H9 (cell line): ENCODE measurements at regions not wholly inside any gene's neighbourhood (a gene's known extent, or its start where the extent isn't known, plus 50 kb on each side); places are given as distances from the start of the nearest gene placed in this dataset.

Experiments used
- DNase-seq: peaks from one replicate; pipeline ENCODE4 v3.0.0-alpha.2; 2017
- H2AFZ ChIP-seq: one replicate; pipeline ENCODE4 v1.6.1; 2013; ENCODE audit warnings: mild to moderate bottlenecking, low read length, control low read depth, moderate library complexity
- H2AK5ac ChIP-seq: 2 replicates; pipeline ENCODE4 v1.6.1; 2013; ENCODE audit warnings: low read length, control low read depth, mixed read lengths; ENCODE audit not compliant: insufficient read length
- H2BK120ac ChIP-seq: one replicate; pipeline ENCODE4 v1.6.1; 2013; ENCODE audit warnings: low read depth, mild to moderate bottlenecking, low read length, control low read depth, inconsistent platforms; ENCODE audit not compliant: poor library complexity, severe bottlenecking
- H2BK12ac ChIP-seq: 2 replicates; pipeline ENCODE4 v1.6.1; 2013; ENCODE audit warnings: low read length, control low read depth, mixed read lengths, low read depth; ENCODE audit not compliant: insufficient read length
- H2BK15ac ChIP-seq: 2 replicates; pipeline ENCODE4 v1.6.1; 2013; ENCODE audit warnings: low read depth, low read length, control low read depth
- H2BK20ac ChIP-seq: one replicate; pipeline ENCODE4 v1.6.1; 2013; ENCODE audit warnings: low read depth, mild to moderate bottlenecking, low read length, control low read depth, inconsistent platforms; ENCODE audit not compliant: poor library complexity, severe bottlenecking
- H2BK5ac ChIP-seq: 2 replicates; pipeline ENCODE4 v1.6.1; 2013; ENCODE audit warnings: low read length, control low read depth, mixed read lengths; ENCODE audit not compliant: insufficient read length
- H3K14ac ChIP-seq: 2 replicates; pipeline ENCODE4 v1.6.1; 2013; ENCODE audit warnings: low read length, control low read depth; ENCODE audit not compliant: insufficient read depth
- H3K18ac ChIP-seq: 2 replicates; pipeline ENCODE4 v1.6.1; 2013; ENCODE audit warnings: low read depth, mild to moderate bottlenecking, mixed read lengths, low read length, control low read depth; ENCODE audit not compliant: insufficient read length
- H3K23ac ChIP-seq: 2 replicates; pipeline ENCODE4 v1.6.1; 2013; ENCODE audit warnings: low read length, control low read depth, mixed read lengths, low read depth; ENCODE audit not compliant: insufficient read length
- H3K23me2 ChIP-seq: 2 replicates; pipeline ENCODE4 v1.6.1; 2013; ENCODE audit warnings: low read depth, mild to moderate bottlenecking, mixed read lengths, low read length, control low read depth; ENCODE audit not compliant: insufficient read length, poor library complexity, severe bottlenecking
- H3K27ac ChIP-seq: 2 replicates; pipeline ENCODE4 v1.5.1; 2013; ENCODE audit warnings: low read length, control low read depth, mixed read lengths, low read depth; ENCODE audit not compliant: insufficient read length
- H3K27me3 ChIP-seq: 2 replicates; pipeline ENCODE4 v1.6.1; 2013; ENCODE audit warnings: low read length, control low read depth, inconsistent platforms; ENCODE audit not compliant: insufficient read depth
- H3K4ac ChIP-seq: 2 replicates; pipeline ENCODE4 v1.6.1; 2013; ENCODE audit warnings: low read depth, mild to moderate bottlenecking, control low read depth, inconsistent platforms, low read length, moderate library complexity
- H3K4me1 ChIP-seq: 2 replicates; pipeline ENCODE4 v1.6.1; 2013; ENCODE audit warnings: low read length, control low read depth, inconsistent platforms; ENCODE audit not compliant: insufficient read depth
- H3K4me2 ChIP-seq: 2 replicates; pipeline ENCODE4 v1.6.1; 2013; ENCODE audit warnings: low read length, control low read depth, mixed read lengths; ENCODE audit not compliant: insufficient read length, insufficient read depth
- H3K56ac ChIP-seq: 2 replicates; pipeline ENCODE4 v1.6.1; 2013; ENCODE audit warnings: low read depth, mild to moderate bottlenecking, mixed read lengths, low read length, control low read depth; ENCODE audit not compliant: insufficient read length
- H3K79me1 ChIP-seq: 2 replicates; pipeline ENCODE4 v1.6.1; 2013; ENCODE audit warnings: low read depth, mild to moderate bottlenecking, moderate library complexity, low read length, control low read depth, inconsistent platforms; ENCODE audit not compliant: insufficient read depth, poor library complexity, severe bottlenecking
- H3K79me2 ChIP-seq: 2 replicates; pipeline ENCODE4 v1.6.1; 2013; ENCODE audit warnings: low read length, control low read depth, inconsistent platforms; ENCODE audit not compliant: insufficient read depth
- H3K9ac ChIP-seq: 2 replicates; pipeline ENCODE4 v1.6.1; 2013; ENCODE audit warnings: low read length, control low read depth, mixed read lengths; ENCODE audit not compliant: insufficient read length; ENCODE audit errors: extremely low read depth
- H3K9me3 ChIP-seq: one replicate; pipeline ENCODE4 v1.6.1; 2013; ENCODE audit warnings: low read depth, low read length, inconsistent platforms; ENCODE audit not compliant: control insufficient read depth
- H3T11ph ChIP-seq: one replicate; pipeline ENCODE4 v1.6.1; 2013; ENCODE audit warnings: mild to moderate bottlenecking, low read length, control low read depth, inconsistent platforms
- H4K20me1 ChIP-seq: one replicate; pipeline ENCODE4 v1.6.1; 2013; ENCODE audit not compliant: control insufficient read depth, insufficient read length, insufficient read depth
- H4K5ac ChIP-seq: 2 replicates; pipeline ENCODE4 v1.6.1; 2013; ENCODE audit warnings: low read depth, mild to moderate bottlenecking, mixed read lengths, low read length, control low read depth; ENCODE audit not compliant: insufficient read length
- H4K8ac ChIP-seq: replicated peaks from 2 replicates; pipeline ENCODE4 v1.6.1; 2013; ENCODE audit warnings: low read length, control low read depth, mixed read lengths, low read depth; ENCODE audit not compliant: insufficient read length
- H4K91ac ChIP-seq: 2 replicates; pipeline ENCODE4 v1.6.1; 2013; ENCODE audit warnings: low read depth, mild to moderate bottlenecking, moderate library complexity, mixed read lengths, low read length, control low read depth; ENCODE audit not compliant: insufficient read length
- H3K27ac Mint-ChIP-seq, 3 experiments: 2 replicates in 2 of 3; 3 replicates in 1 of 3; pipeline ENCODE4 v1.8.0; 2020 to 2021; ENCODE audit warnings: mixed read lengths in 3 of 3, mild to moderate bottlenecking in 1 of 3, moderate library complexity in 1 of 3
- H3K27me3 Mint-ChIP-seq: 2 replicates; pipeline ENCODE4 v1.8.0; 2021; ENCODE audit warnings: low read depth, mild to moderate bottlenecking, moderate library complexity, mixed read lengths
- H3K36me3 Mint-ChIP-seq, 3 experiments: 2 replicates in 2 of 3; 3 replicates in 1 of 3; pipeline ENCODE4 v1.8.0; 2020 to 2021; ENCODE audit warnings: low read depth in 3 of 3, mixed read lengths in 3 of 3; ENCODE audit not compliant: insufficient read depth in 1 of 3
- H3K4me1 Mint-ChIP-seq, 2 experiments: 2 replicates each; pipeline ENCODE4 v1.8.0; 2020; ENCODE audit warnings: mixed read lengths in 2 of 2
- H3K4me3 Mint-ChIP-seq, 2 experiments: 2 replicates in 1 of 2; 3 replicates in 1 of 2; pipeline ENCODE4 v1.8.0; 2020 to 2021; ENCODE audit warnings: mild to moderate bottlenecking in 2 of 2, mixed read lengths in 2 of 2, moderate library complexity in 1 of 2
- H3K9me3 Mint-ChIP-seq, 2 experiments: 2 replicates in 1 of 2; 3 replicates in 1 of 2; pipeline ENCODE4 v1.8.0; 2020; ENCODE audit warnings: mild to moderate bottlenecking in 2 of 2, mixed read lengths in 2 of 2, moderate library complexity in 1 of 2
- WGBS: extraction: QIAGEN DNeasy Blood & Tissue Kit; methylation state at CpG from one replicate; pipeline ENCODE4 v1.1.7; 2013; ENCODE audit warnings: missing lambda C conversion rate, low lambda C conversion rate, mixed read lengths; ENCODE audit not compliant: insufficient read length; ENCODE audit errors: extremely low coverage; 5-methylcytosine and 5-hydroxymethylcytosine counted together
- TF ChIP-seq, protein P1 (sequence below): fragments of 200-600 bp; sonication (generic); conservative IDR thresholded peaks from 3 replicates; pipeline ENCODE4 v1.8.0; 2021; ENCODE audit warnings: antibody characterized with exemption, mild to moderate bottlenecking

GRCh38 chr3:106185949-106186348, 317.1 kb upstream of the CBLB start:
- no peak overlapping the region for H3K27ac ChIP-seq
- H3K4ac ChIP-seq = no peak overlapping the region
- H2BK12ac ChIP-seq = no peak overlapping the region
- H3K27ac Mint-ChIP-seq = no peak overlapping the region
- H3K9ac ChIP-seq = no peak overlapping the region
- H4K20me1 ChIP-seq = no peaks in the 10 kb centered on the region
- no peaks in the 10 kb centered on the region for H3K27me3 Mint-ChIP-seq
- H3K79me2 ChIP-seq = no peaks in the 10 kb centered on the region
- no peaks in the 10 kb centered on the region for H3K9me3 ChIP-seq
- TF ChIP-seq, protein P1, sequence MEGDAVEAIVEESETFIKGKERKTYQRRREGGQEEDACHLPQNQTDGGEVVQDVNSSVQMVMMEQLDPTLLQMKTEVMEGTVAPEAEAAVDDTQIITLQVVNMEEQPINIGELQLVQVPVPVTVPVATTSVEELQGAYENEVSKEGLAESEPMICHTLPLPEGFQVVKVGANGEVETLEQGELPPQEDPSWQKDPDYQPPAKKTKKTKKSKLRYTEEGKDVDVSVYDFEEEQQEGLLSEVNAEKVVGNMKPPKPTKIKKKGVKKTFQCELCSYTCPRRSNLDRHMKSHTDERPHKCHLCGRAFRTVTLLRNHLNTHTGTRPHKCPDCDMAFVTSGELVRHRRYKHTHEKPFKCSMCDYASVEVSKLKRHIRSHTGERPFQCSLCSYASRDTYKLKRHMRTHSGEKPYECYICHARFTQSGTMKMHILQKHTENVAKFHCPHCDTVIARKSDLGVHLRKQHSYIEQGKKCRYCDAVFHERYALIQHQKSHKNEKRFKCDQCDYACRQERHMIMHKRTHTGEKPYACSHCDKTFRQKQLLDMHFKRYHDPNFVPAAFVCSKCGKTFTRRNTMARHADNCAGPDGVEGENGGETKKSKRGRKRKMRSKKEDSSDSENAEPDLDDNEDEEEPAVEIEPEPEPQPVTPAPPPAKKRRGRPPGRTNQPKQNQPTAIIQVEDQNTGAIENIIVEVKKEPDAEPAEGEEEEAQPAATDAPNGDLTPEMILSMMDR = no peak
- no peak overlapping the region for H3K56ac ChIP-seq
- no peak overlapping the region for H4K91ac ChIP-seq
- no peak overlapping the region for H2BK15ac ChIP-seq
- WGBS = no CpG with 5 or more reads among the region's 2 CpGs
- no peak overlapping the region for H3K23ac ChIP-seq
- no peak overlapping the region for H4K8ac ChIP-seq
- H3K14ac ChIP-seq = no peak overlapping the region
- H4K5ac ChIP-seq = no peak overlapping the region
- no peak overlapping the region for H2BK5ac ChIP-seq
- H3K4me1 ChIP-seq = no peaks in the 10 kb centered on the region
- no peaks in the 10 kb centered on the region for H3K79me1 ChIP-seq
- H3K4me1 Mint-ChIP-seq = no peaks in the 10 kb centered on the region
- H3K4me3 Mint-ChIP-seq = no peak overlapping the region
- H2BK120ac ChIP-seq = no peak overlapping the region
- H3K9me3 Mint-ChIP-seq = no peaks in the 10 kb centered on the region
- DNase-seq = no peak
- no peak overlapping the region for H3T11ph ChIP-seq
- no peak overlapping the region for H2BK20ac ChIP-seq
- no peak overlapping the region for H2AFZ ChIP-seq
- H3K18ac ChIP-seq = no peak overlapping the region
- no peaks in the 10 kb centered on the region for H3K36me3 Mint-ChIP-seq
- H3K4me2 ChIP-seq = no peak overlapping the region
- no peaks in the 10 kb centered on the region for H3K27me3 ChIP-seq
- H2AK5ac ChIP-seq = no peak overlapping the region
- H3K23me2 ChIP-seq = no peaks in the 10 kb centered on the region
